ENCODE measurements at regions not wholly inside any gene's neighbourhood (a gene's known extent, or its start where the extent isn't known, plus 50 kb on each side); places are given as distances from the start of the nearest gene placed in this dataset.

DNA sequence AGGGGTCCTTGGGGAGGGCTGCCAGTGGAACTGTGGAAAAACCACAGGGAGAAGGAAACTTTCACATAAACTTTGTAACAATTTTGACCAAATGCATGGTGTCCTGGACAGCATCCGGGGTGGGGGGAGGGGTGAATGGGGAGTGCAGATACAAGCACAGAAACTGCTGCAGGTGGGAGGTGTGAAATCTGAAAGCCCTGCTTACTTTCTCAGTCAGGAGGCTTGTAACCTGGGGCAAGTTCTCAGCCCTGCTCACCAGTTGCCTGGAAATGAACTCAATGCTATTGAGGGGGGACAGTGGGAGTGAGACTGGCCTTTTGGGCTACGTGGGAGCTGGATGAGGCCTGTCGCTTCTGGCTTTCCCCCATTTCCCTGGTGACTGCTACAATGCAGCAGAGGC lies 694.5 kb upstream of the ZNF608 start:
- TF ChIP-seq CTCF (IDR thresholded peaks at IDR 0.05; ENCODE audit: extremely low read depth in 1 of 2, insufficient read depth in 1 of 2, low read depth in 1 of 2, low read length in 2 of 2) (no peak), POLR2AphosphoS5 (IDR thresholded peaks at IDR 0.05; ENCODE audit: insufficient read depth, low read depth, low read length) (no peak)

Measured in endothelial cell of umbilical vein (primary cell).